ENCODE measurements at regions not wholly inside any gene's neighbourhood (a gene's known extent, or its start where the extent isn't known, plus 50 kb on each side); places are given as distances from the start of the nearest gene placed in this dataset.

GRCh38 chr18:54749291-54749690 is 79.0 kb upstream of the RAB27B start:
- TF ChIP-seq CTCF (IDR thresholded peaks at IDR 0.05) (no peak), POLR2A (IDR thresholded peaks at IDR 0.05) (no peak)

Measured in testis (tissue), 2 donors.